NCI-H1694 treated with DMSO at 0.1 percent for 48 hours (cell line): ENCODE measurements at regions not wholly inside any gene's neighbourhood (a gene's known extent, or its start where the extent isn't known, plus 50 kb on each side); places are given as distances from the start of the nearest gene placed in this dataset.

Source experiments
- DNase-seq: peaks from one replicate; lab custom pipeline; 2025; lab: John Stamatoyannopoulos, UW

GRCh38 chr13:40363653-40364052 is 302.8 kb downstream of the FOXO1 start:
- no peak for DNase-seq

DNA sequence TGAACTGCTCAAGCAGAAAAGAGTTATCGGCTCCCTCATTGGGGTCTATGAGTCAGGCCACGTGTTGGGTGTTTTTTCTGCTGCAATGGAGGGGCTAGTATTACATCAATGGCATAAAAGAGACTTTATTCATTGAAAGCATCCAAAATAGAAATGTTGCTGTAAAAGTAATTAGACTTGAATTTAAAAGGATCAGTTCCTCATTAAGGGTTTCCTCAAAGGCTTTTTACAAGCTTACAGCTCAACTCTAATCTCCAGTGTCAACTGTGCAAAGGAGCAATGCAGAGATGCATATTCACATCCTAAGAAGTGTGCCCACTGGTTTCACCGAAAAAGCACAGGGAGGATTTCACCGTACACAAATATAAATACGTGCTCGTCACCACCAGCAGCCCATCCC is 300.3 kb downstream of the FOXO1 start:
- DNase-seq: no peak

DNA sequence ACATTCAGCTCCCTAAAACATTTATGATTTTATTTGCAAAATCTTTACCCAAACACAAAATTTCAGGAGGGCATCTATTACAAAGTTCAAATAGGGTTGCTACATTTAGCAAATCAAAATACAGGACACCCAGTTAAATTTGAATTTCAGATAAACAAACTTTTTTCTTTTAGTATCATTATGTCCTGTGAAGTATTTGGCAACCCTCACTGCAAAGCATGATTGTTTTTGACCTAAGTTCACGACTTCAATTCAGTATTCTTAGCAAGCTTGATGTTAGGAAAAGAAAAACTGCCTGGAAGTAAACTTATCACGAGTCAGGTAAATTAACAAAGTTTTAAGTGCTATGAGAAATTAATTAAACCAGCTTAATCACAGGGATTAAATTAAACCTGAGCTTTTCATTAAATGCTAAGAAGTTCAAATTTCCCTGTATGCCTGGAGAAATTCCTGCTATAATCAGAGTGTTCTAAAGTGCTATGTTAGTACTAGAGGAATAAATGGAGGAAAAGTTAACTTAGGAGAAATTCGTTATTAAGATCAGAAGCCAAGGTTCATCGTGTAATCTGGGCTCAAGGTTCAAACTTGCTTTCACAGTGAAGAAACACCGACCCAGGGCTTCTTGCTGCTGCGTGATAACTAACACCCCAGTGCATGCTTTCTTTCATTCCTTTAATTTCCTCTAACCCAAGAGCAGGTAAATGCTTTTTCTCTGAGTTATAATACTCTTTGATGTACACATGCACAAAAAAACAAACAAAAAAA is 298.1 kb downstream of the FOXO1 start:
- no peak for DNase-seq

DNA sequence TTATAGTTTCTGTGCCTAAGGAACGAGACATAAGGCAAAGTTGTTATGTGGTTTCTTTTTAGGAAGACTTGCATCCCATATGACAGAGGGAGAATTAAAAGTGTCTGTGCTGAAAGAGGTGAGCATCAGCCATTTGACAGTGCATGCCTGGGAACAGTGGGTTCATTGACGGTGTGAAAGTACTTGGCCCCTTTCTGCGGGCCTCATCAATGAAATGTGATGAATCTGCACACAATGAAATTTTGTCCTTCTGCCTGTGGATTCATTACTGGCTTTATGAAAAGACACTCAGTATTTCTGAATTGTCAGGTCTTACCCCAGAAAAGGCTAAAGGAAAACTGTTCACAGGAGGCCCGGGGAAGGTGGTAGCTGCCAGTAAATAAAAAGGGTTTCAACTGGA is 295.8 kb downstream of the FOXO1 start:
- peak; percentile 28 for DNase-seq

GRCh38 chr13:40371531-40372125 is 294.8 kb downstream of the FOXO1 start:
- DNase-seq: peak; percentile 97

DNA sequence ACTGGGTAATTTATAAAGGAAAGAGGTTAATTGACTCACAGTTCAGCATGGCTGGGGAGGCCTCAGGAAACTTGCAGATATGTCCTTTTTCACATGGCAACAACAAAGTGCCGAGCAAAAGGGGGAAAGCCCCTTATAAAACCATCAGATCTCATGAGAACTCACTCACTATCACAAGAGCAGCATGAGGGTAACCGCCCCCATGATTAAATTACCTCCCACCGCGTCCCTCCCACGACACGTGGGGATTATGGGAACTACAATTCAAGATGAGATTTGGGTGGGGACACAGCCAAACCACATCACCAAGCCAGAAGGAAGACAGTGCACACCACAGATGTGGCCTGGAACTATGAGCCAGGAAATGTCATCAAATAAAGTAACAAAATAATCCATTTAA is 292.8 kb downstream of the FOXO1 start:
- peak; percentile 78 for DNase-seq

- DNase-seq: peak; percentile 84
Observed at GRCh38 chr13:40375489-40376171, 290.8 kb downstream of the FOXO1 start.

- peak; percentile 84 for DNase-seq
Observed at GRCh38 chr13:40376296-40376849, 290.1 kb downstream of the FOXO1 start.

GRCh38 chr13:40376867-40377535 is 289.4 kb downstream of the FOXO1 start:
- DNase-seq: no peak

GRCh38 chr13:40377783-40378182 is 288.7 kb downstream of the FOXO1 start:
- no peak for DNase-seq

DNA sequence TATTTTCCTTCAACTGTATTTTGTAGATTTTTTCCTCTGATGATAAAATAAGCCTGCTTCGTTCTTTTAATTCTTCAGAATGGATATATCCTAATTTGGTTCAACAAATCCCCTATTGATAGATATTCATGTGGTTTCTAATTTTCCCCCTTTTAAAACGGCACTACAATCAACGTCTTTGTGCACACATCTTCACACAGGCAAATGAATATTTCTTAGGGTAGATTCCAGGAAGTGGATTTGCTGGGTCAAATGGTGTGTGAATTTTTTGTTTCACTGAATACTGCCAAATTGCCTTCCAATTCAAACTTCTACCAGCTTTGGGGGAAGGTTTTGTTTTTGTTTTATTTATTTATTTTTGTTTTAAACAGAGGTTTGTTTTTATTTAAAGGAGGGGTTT is 287.2 kb downstream of the FOXO1 start:
- no peak for DNase-seq

DNA sequence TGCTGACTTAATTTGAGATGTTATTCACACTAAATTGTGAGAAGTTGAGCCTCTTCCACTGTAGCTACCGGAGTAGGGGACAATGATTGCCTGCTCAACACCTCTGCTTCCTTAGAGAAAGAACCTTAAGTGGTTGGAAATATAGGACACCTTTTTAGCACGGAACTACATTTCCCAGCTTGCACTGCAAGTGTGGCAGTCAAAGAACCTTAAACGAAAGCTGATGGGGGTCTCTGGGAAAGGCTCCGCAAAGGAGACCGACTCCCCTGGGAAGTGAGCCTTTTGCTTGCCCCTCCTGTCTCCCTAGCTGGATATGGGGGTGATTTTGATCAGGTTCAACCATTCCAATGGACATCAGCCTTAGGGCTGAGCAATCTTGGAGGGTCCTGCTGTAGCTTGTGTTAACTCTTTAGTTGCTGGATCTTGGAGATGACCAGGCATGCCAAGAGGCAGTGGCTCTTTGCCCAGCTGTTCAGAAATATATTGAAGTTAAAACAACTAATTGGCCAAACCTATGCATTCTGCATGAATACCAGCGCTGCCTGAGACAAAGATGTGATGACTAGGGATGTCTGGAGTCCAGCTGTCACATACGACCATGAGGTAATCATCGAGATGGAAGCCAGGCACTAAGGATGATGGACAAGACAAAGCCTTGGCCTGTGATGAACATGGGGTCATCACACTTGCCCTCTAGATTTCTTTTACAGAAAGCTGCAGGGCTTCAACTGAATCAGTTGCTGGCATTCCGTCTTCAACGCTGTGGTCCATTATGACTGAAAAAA is 286.5 kb downstream of the FOXO1 start:
- no peak for DNase-seq

DNA sequence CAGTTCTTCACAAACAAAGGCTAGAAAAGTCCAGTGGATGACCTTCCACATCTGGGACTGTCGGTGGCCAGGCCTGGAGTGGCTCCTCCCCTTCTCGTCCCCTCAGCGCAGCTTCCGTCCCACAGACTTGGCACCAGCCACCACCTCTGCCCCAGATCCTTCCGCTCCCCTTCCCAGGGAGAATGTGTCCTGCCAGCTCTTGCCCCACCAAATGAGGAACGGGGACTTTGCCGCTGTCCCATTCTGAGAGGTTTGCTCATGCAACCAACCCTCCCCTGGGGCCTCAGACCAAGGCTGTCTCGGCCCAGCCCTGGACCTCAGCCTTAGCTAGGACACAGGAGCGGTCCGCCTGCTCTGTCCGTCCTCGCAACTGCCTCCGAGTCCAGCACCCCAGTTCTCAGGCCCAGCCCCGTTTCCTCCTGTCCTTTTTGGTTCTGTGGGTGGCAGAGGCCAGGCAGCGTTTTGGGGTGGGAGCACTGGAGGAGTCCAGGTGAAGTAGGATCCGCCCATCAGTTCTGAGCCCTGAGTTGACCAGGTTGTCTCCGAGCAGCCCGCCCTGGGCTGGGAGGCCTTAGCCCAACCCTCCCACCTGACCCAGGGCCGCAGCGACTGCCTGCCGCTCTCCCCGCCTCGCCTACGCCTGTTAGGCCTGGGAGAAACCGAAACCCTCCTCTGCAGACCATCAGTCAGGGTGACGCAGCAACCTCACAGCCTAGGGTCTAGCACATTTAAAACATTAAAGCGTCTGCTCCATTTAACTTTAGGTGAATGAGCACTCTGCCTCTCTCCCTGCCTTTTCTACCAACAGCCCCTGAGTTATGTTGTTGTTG is 284.3 kb downstream of the FOXO1 start:
- DNase-seq: no peak

- no peak for DNase-seq
Observed at GRCh38 chr13:40383132-40383531, 283.3 kb downstream of the FOXO1 start.

GRCh38 chr13:40383885-40384284 is 282.6 kb downstream of the FOXO1 start:
- no peak for DNase-seq

DNA sequence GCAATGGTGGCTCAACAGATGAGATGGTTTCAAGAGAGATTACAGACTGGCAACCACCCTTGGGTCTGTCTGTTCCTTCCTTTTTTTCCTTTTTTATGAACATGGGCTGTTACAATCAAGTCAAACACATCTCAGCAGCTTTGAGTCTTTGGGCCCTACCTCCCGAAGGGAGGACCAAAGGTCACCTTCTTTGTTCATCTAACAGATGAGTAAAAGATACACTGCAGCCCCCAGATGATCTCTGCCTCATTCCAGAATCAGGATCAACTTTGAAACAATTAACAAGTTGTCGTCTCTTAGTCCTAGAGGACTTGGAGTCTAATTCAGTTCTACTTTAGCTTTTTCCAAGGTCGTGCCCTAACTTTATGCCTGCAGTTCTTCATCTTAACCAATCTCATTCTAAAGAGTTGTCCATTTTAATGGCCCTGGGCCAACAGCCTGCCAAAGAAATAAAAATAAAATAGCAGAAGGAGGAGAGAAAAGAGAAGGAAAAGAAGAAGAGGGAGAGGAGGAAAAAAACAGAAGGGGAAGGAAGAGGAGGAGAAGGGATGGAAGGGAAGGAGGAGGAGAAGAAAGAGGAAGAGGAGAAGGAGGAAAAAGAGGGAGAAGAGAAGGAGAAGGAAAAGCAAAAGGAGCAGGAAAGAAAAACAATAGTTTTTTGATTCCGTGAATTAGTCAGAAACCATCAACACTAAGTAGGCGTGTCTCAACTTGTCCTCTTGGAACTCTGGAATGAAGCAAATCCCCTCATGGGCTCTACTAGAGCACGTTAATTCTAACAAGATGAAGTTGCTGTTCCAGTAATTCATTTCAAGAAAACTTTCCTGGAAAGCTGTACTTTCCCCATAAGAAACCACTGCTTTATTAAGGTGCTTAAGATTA is 281.2 kb downstream of the FOXO1 start:
- DNase-seq: no peak

- DNase-seq: no peak
Observed at GRCh38 chr13:40385858-40386180, 280.6 kb downstream of the FOXO1 start.

- DNase-seq: no peak
Observed at GRCh38 chr13:40386586-40386985, 279.9 kb downstream of the FOXO1 start.

GRCh38 chr13:40387775-40388174 is 278.7 kb downstream of the FOXO1 start:
- no peak for DNase-seq

DNA sequence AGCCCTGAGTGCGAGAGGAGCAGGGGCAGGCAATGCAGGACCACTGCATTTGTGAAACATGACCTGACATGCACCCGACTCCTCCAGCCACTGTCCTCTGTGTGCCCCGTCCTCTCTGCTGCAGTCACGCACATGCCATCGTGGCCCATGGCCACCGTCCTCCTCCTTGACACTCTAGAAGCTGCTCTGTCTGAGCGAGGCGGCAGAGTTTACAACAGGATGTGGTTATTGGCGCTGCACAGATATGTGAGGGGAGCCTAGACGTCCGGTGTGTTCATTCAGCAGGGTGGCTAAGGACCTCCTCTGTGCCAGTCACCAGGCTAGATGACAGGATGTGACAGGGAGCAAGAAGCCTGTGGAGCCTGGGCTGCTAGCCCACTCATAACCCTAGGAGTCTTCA is 277.8 kb downstream of the FOXO1 start:
- no peak for DNase-seq
